Adrenal gland (tissue), 5 donors: ENCODE measurements at regions not wholly inside any gene's neighbourhood (a gene's known extent, or its start where the extent isn't known, plus 50 kb on each side); places are given as distances from the start of the nearest gene placed in this dataset.

Experiments
- POLR2A ChIP-seq, 2 donors: fragments of 450-650 bp; IDR thresholded peaks; one replicate each; pipeline ENCODE4 v1.6.1; 2017; ENCODE audit warnings: antibody characterized with exemption in 2 of 2, mild to moderate bottlenecking in 2 of 2, moderate library complexity in 1 of 2
- TF ChIP-seq, protein P1 (sequence below), 6 experiments: fragments of 450-650 bp in 4 of 6; fragments of 200-600 bp in 2 of 6; sonication (generic) in 1 of 6; IDR thresholded peaks; 1 replicate in 5 of 6; 2 replicates in 1 of 6; pipeline versions ENCODE4 v1.5.1 to v1.8.0; 2016 to 2021; ENCODE audit warnings: antibody characterized with exemption in 6 of 6, mild to moderate bottlenecking in 2 of 6, moderate library complexity in 1 of 6
- donor health status: DM: no; HTN: no; CAD: no.

DNA sequence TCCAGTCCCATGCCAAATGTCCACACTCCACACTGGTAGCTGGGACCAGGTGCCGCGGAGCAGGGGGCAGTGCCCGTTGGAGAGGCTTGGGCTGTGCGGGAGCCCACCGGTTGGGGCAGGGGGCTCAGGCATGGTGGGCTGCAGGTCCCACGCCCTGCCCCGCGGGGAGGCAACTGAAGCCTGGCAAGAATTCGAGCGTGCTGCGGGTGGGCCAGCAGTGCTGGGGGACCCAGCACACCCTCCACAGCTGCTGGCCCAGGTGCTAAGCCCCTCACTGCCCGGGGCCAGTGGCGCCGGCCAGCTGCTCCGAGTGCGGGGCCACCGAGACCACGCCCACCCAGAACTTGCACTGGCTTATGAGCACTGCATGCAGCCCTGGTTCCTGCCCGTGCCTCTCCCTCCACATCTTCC, 479.4 kb downstream of the ZNF385D start:
- TF ChIP-seq, protein P1, sequence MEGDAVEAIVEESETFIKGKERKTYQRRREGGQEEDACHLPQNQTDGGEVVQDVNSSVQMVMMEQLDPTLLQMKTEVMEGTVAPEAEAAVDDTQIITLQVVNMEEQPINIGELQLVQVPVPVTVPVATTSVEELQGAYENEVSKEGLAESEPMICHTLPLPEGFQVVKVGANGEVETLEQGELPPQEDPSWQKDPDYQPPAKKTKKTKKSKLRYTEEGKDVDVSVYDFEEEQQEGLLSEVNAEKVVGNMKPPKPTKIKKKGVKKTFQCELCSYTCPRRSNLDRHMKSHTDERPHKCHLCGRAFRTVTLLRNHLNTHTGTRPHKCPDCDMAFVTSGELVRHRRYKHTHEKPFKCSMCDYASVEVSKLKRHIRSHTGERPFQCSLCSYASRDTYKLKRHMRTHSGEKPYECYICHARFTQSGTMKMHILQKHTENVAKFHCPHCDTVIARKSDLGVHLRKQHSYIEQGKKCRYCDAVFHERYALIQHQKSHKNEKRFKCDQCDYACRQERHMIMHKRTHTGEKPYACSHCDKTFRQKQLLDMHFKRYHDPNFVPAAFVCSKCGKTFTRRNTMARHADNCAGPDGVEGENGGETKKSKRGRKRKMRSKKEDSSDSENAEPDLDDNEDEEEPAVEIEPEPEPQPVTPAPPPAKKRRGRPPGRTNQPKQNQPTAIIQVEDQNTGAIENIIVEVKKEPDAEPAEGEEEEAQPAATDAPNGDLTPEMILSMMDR (IDR thresholded peaks at IDR 0.05), result no peak
- TF ChIP-seq POLR2A (IDR thresholded peaks at IDR 0.05), result no peak
